A549 (cell line): ENCODE measurements at regions not wholly inside any gene's neighbourhood (a gene's known extent, or its start where the extent isn't known, plus 50 kb on each side); places are given as distances from the start of the nearest gene placed in this dataset.
"Not testable (repeated sequence)": the region's sequence is repeated elsewhere in the genome, so short reads cannot be mapped to it uniquely, and the experiment has no call there.

Experiments
- ATAC-seq, 2 experiments: fragments of 200-7000 bp in 1 of 2; fragments of >200 bp in 1 of 2; cut with Nextera tagmentation in 1 of 2; cut with Tn5 transposase in 1 of 2; 3 replicates each; pipeline versions ENCODE4 v1.8.0 to v1.9.1; 2018 to 2020; ENCODE audit warnings: mild to moderate bottlenecking in 1 of 2, moderate library complexity in 1 of 2
- CTCF ChIA-PET: fragments of 300-600 bp; sonication (Branson Sonifier 250); formaldehyde crosslinking; extraction: SDS; loops from one replicate; lab custom pipeline; 2021; ENCODE audit warnings: antibody characterized with exemption, inconsistent platforms; lab: Yijun Ruan, JAX
- POLR2A ChIA-PET: fragments of 350-600 bp; formaldehyde crosslinking; extraction: SDS; loops from one replicate; lab custom pipeline; 2021; ENCODE audit warnings: antibody characterized with exemption, inconsistent platforms; lab: Yijun Ruan, JAX
- DNase-seq, 2 experiments: peaks; one replicate each; pipeline versions ENCODE4 v3.0.0 to v3.0.0-alpha.2; 2011 to 2016; ENCODE audit warnings: low read depth in 1 of 2, low spot score in 1 of 2
- FAIRE-seq: peaks from 2 replicates; lab custom pipeline; 2011; peaks lifted over from hg19 to GRCh38; lab: Jason Lieb, UNC
- H3K27ac ChIP-seq, 2 experiments: fragments of >200 bp; sonication (Bioruptor Twin); formaldehyde crosslinking; 3 replicates each; pipeline ENCODE4 v1.5.1; 2016 to 2017
- H3K4me1 ChIP-seq: fragments of >200 bp; sonication (Bioruptor Twin); formaldehyde crosslinking; 3 replicates; pipeline ENCODE4 v1.6.1; 2016
- H3K4me2 ChIP-seq: fragments of >200 bp; sonication (Bioruptor Twin); formaldehyde crosslinking; 3 replicates; pipeline ENCODE4 v1.6.1; 2016
- H3K4me3 ChIP-seq: fragments of >200 bp; sonication (Bioruptor Twin); formaldehyde crosslinking; 3 replicates; pipeline ENCODE4 v1.5.1; 2016
- H3K9me3 ChIP-seq: fragments of >200 bp; sonication (Bioruptor Twin); formaldehyde crosslinking; 3 replicates; pipeline ENCODE4 v1.6.1; 2016
- CEBPB ChIP-seq, 2 experiments: fragments of >200 bp in 1 of 2; sonication (Bioruptor Twin) in 1 of 2; formaldehyde crosslinking in 1 of 2; IDR thresholded peaks; 2 replicates each; pipeline ENCODE4 v1.6.1; 2012 to 2016
- CHD2 ChIP-seq: fragments of 150-350 bp; IDR thresholded peaks from 2 replicates; pipeline ENCODE4 v1.6.1; 2014; ENCODE audit warnings: low read length; ENCODE audit not compliant: partially characterized antibody
- EHF ChIP-seq: fragments of 250-450 bp; sonication (Bioruptor Pico); IDR thresholded peaks from 2 replicates; pipeline ENCODE4 v1.5.0; 2020; ENCODE audit warnings: mild to moderate bottlenecking
- ESRRA ChIP-seq: fragments of 150-350 bp; IDR thresholded peaks from 2 replicates; pipeline ENCODE4 v1.6.1; 2014; ENCODE audit warnings: mild to moderate bottlenecking, low read length, borderline replicate concordance
- HOXA7 ChIP-seq: fragments of 250-450 bp; sonication (Bioruptor Pico); IDR thresholded peaks from 2 replicates; pipeline ENCODE4 v1.5.0; 2020; ENCODE audit warnings: mild to moderate bottlenecking, moderate library complexity
- JUNB ChIP-seq: fragments of >200 bp; sonication (Bioruptor Twin); formaldehyde crosslinking; IDR thresholded peaks from 2 replicates; pipeline ENCODE4 v1.6.1; 2016
- KDM1A ChIP-seq: fragments of 200-600 bp; sonication (generic); IDR thresholded peaks from 2 replicates; pipeline ENCODE4 v1.6.1; 2016; ENCODE audit warnings: low read depth, mild to moderate bottlenecking
- MAZ ChIP-seq: fragments of 150-350 bp; IDR thresholded peaks from 2 replicates; pipeline ENCODE4 v1.6.1; 2014; ENCODE audit warnings: antibody characterized with exemption, low read depth, low read length, borderline replicate concordance
- MYC ChIP-seq: IDR thresholded peaks from 2 replicates; pipeline ENCODE4 v1.6.1; 2012; ENCODE audit warnings: mild to moderate bottlenecking, inconsistent platforms, low read length, improper control_type of control experiment, borderline replicate concordance
- NPAS2 ChIP-seq: fragments of 250-450 bp; sonication (Bioruptor Pico); IDR thresholded peaks from 2 replicates; pipeline ENCODE4 v1.8.0; 2022; ENCODE audit warnings: mild to moderate bottlenecking, moderate library complexity, borderline replicate concordance
- NR3C1 ChIP-seq: fragments of >200 bp; sonication (Bioruptor Twin); formaldehyde crosslinking; IDR thresholded peaks from 3 replicates; pipeline ENCODE4 v1.6.1; 2017
- RAD21 ChIP-seq, 2 experiments: fragments of >200 bp in 1 of 2; sonication (Bioruptor Twin) in 1 of 2; formaldehyde crosslinking in 1 of 2; IDR thresholded peaks in 1 of 2; conservative IDR thresholded peaks in 1 of 2; 2 replicates in 1 of 2; 3 replicates in 1 of 2; pipeline ENCODE4 v1.6.1; 2012 to 2018; ENCODE audit warnings: inconsistent platforms in 1 of 2
- RNF2 ChIP-seq: fragments of 200-600 bp; sonication (generic); IDR thresholded peaks from 2 replicates; pipeline ENCODE4 v1.6.1; 2016; ENCODE audit warnings: low read depth, mild to moderate bottlenecking, antibody characterized with exemption, moderate library complexity, borderline replicate concordance
- TFCP2L1 ChIP-seq: fragments of 250-450 bp; sonication (Bioruptor Pico); IDR thresholded peaks from 2 replicates; pipeline ENCODE4 v1.5.0; 2021; ENCODE audit warnings: mild to moderate bottlenecking
- ZFP36 ChIP-seq: fragments of 450-650 bp; IDR thresholded peaks from 2 replicates; pipeline ENCODE4 v1.6.1; 2014; ENCODE audit warnings: borderline replicate concordance; ENCODE audit not compliant: partially characterized antibody
- WGBS: methylation state at CpG from one replicate; pipeline ENCODE4 v1.1.6; 2017; ENCODE audit errors: missing lambda C conversion rate; 5-methylcytosine and 5-hydroxymethylcytosine counted together
- TF ChIP-seq, protein P1 (sequence below): fragments of 450-650 bp; IDR thresholded peaks from 2 replicates; pipeline ENCODE4 v1.6.1; 2014; ENCODE audit warnings: antibody characterized with exemption
- TF ChIP-seq, protein P2 (sequence below): fragments of >200 bp; sonication (Bioruptor Twin); formaldehyde crosslinking; IDR thresholded peaks from 3 replicates; pipeline ENCODE4 v1.6.1; 2016
- TF ChIP-seq, protein P3 (sequence below): IDR thresholded peaks from 2 replicates; pipeline ENCODE4 v1.6.1; 2012
- TF ChIP-seq, protein P4 (sequence below): fragments of 250-450 bp; sonication (Bioruptor Pico); IDR thresholded peaks from 2 replicates; pipeline ENCODE4 v1.5.0; 2021; ENCODE audit warnings: mild to moderate bottlenecking, moderate library complexity, borderline replicate concordance
- TF ChIP-seq, protein P5 (sequence below): fragments of >200 bp; sonication (Bioruptor Twin); formaldehyde crosslinking; IDR thresholded peaks from 2 replicates; pipeline ENCODE4 v1.6.1; 2016

DNA sequence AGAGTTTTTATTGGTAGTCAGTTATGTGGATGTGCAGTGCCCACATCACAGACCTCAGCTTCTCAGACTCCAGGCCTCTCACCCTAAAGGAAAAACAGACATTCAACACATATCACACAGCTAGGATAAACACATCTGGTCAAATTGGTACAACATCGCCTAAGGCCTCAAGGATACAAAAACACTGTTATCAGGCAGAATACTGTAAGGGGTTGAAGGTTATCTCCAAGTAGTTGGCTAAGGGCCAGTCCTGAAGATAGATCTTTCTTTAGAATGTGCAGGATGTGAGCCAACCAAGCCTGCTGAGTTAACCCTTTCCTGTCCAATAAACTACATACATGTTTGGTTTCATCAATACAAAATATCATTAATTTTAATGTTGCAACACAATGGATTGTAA is 308.4 kb upstream of the GJE1 start:
- no peaks in the 10 kb centered on the region for H3K9me3 ChIP-seq
- H3K4me3 ChIP-seq: no peak overlapping the region
- H3K4me2 ChIP-seq: no peak overlapping the region
- no peaks in the 10 kb centered on the region for H3K4me1 ChIP-seq
- DNase-seq (no peak), ATAC-seq (no peak), FAIRE-seq (no peak)
- ChIA-PET CTCF (no interaction called here), POLR2A (no interaction called here)
- WGBS: 89% methylated on average over 1 of the region's 1 CpG
- H3K27ac ChIP-seq: no peak overlapping the region
- TF ChIP-seq MAZ (no peak), JUNB (no peak), RNF2 (no peak), NR3C1 (no peak), TFCP2L1 (CRISPR knock-in tag) (no peak), NPAS2 (CRISPR knock-in tag) (no peak), MYC (no peak), EHF (no peak), CHD2 (no peak), KDM1A (no peak), ESRRA (no peak), HOXA7 (CRISPR knock-in tag) (no peak), CEBPB (IDR thresholded peaks at IDR 0.05) (no peak)
- TF ChIP-seq, protein P1, sequence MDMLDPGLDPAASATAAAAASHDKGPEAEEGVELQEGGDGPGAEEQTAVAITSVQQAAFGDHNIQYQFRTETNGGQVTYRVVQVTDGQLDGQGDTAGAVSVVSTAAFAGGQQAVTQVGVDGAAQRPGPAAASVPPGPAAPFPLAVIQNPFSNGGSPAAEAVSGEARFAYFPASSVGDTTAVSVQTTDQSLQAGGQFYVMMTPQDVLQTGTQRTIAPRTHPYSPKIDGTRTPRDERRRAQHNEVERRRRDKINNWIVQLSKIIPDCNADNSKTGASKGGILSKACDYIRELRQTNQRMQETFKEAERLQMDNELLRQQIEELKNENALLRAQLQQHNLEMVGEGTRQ: no peak
- TF ChIP-seq, protein P2, sequence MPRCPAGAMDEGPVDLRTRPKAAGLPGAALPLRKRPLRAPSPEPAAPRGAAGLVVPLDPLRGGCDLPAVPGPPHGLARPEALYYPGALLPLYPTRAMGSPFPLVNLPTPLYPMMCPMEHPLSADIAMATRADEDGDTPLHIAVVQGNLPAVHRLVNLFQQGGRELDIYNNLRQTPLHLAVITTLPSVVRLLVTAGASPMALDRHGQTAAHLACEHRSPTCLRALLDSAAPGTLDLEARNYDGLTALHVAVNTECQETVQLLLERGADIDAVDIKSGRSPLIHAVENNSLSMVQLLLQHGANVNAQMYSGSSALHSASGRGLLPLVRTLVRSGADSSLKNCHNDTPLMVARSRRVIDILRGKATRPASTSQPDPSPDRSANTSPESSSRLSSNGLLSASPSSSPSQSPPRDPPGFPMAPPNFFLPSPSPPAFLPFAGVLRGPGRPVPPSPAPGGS: no peak
- TF ChIP-seq, protein P3, sequence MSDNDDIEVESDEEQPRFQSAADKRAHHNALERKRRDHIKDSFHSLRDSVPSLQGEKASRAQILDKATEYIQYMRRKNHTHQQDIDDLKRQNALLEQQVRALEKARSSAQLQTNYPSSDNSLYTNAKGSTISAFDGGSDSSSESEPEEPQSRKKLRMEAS: no peak
- TF ChIP-seq, protein P4, sequence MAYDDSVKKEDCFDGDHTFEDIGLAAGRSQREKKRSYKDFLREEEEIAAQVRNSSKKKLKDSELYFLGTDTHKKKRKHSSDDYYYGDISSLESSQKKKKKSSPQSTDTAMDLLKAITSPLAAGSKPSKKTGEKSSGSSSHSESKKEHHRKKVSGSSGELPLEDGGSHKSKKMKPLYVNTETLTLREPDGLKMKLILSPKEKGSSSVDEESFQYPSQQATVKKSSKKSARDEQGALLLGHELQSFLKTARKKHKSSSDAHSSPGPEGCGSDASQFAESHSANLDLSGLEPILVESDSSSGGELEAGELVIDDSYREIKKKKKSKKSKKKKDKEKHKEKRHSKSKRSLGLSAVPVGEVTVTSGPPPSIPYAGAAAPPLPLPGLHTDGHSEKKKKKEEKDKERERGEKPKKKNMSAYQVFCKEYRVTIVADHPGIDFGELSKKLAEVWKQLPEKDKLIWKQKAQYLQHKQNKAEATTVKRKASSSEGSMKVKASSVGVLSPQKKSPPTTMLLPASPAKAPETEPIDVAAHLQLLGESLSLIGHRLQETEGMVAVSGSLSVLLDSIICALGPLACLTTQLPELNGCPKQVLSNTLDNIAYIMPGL (CRISPR knock-in tag): no peak

DNA sequence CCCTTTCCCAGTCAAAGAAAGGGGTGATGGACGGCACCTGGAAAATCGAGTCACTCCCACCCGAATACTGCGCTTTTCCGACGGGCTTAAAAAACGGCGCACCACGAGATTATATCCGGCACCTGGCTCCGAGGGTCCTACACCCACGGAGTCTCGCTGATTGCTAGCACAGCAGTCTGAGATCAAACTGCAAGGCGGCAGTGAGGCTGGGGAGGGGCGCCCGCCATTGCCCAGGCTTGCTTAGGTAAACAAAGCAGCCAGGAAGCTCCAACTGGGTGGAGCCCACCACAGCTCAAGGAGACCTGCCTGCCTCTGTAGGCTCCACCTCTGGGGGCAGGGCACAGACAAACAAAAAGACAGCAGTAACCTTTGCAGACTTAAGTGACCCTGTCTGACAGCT is 317.7 kb upstream of the GJE1 start:
- H3K4me2 ChIP-seq, H3K4me1 ChIP-seq, H3K27ac ChIP-seq, FAIRE-seq, H3K9me3 ChIP-seq, ATAC-seq, POLR2A ChIA-PET, CTCF ChIA-PET, DNase-seq, H3K4me3 ChIP-seq: not testable (repeated sequence)
- 76% methylated on average over 11 of the region's 16 CpGs for WGBS

DNA sequence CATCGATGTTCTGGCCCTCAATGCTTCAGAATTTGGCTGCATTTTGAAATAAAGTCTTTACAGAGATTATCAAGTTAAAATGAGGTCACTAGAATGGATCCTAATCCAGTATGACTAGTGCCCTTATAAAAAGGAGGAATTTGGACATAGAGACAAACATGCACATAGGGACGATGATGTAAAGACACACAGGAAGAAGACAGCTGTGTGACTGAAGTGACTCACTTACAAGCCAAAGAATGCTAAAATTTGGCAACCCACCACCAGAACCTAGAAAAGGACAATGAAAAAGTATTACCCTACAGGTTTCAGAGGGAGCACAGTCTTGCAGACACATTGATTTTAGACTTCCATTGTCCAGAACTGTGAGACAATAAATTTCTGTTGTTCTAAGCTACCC is 322.8 kb upstream of the GJE1 start:
- CTCF ChIA-PET: no interaction called here
- H3K9me3 ChIP-seq: no peaks in the 10 kb centered on the region
- H3K4me3 ChIP-seq: no peak overlapping the region
- no peak overlapping the region for H3K4me2 ChIP-seq
- FAIRE-seq (no peak), DNase-seq (no peak), ATAC-seq (no peak)
- no peaks in the 10 kb centered on the region for H3K4me1 ChIP-seq
- no peak overlapping the region for H3K27ac ChIP-seq
- TF ChIP-seq RAD21 (conservative IDR thresholded peaks at IDR 0.05 in 1 of 2, IDR thresholded peaks at IDR 0.05 in 1 of 2): no peak
- TF ChIP-seq, protein P5, sequence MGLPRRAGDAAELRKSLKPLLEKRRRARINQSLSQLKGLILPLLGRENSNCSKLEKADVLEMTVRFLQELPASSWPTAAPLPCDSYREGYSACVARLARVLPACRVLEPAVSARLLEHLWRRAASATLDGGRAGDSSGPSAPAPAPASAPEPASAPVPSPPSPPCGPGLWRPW: no peak
- TF ChIP-seq ZFP36: no peak
- POLR2A ChIA-PET: no interaction called here
- WGBS: 6% methylated on average over 2 of the region's 2 CpGs
